DMS53 treated with DMSO at 0.1 percent for 48 hours (cell line): ENCODE measurements at regions not wholly inside any gene's neighbourhood (a gene's known extent, or its start where the extent isn't known, plus 50 kb on each side); places are given as distances from the start of the nearest gene placed in this dataset.
"Not testable (repeated sequence)": the region's sequence is repeated elsewhere in the genome, so short reads cannot be mapped to it uniquely, and the experiment has no call there.

Experiments
- DNase-seq: peaks from one replicate; lab custom pipeline; 2025; ENCODE audit not compliant: unreplicated experiment; lab: John Stamatoyannopoulos, UW

DNA sequence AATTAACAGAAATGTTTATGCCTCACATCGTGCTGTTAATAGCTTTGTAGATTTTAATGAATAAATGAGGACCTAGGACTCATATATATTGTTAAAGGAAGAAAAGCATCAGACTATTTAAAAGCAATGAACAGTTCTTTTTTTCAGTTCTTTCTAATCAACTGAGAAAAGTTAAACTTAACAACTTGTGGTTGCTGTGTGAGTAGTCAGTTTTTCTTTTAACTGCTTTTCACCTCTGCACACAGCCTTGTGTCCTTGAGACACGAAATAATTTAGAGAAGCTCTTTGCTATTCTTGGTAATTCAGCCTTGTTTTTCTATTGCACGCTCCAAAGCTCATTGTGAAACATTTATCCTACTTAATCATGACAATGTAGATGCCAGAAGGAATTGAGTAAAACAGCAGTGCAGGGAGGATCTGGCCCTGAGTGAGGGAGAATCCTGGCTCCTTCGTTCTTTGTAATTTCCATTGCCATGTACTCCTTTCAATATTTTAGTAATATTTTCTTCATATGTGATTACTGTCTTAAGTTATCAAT, 499.0 kb downstream of the PYDC2 start:
- DNase-seq = no peak

DNA sequence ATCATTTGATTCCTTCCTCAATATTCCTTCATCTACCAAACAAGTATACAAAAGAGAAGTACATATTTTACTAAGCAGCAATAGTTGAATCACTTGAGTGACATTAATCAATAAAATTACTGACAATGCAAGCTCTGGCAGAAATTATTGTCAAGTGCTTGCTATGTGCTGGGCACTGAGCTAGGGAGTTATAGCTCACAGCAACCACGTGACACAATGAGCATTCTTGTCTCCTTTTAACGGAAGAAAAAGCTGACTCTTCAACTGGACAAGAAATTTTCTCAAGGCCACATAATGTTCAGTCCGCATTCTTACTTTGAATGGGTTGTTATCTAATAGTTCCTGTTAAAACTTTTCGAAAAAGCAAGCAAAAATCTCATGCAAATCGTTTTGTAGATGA, 500.1 kb downstream of the PYDC2 start:
- DNase-seq = no peak

DNA sequence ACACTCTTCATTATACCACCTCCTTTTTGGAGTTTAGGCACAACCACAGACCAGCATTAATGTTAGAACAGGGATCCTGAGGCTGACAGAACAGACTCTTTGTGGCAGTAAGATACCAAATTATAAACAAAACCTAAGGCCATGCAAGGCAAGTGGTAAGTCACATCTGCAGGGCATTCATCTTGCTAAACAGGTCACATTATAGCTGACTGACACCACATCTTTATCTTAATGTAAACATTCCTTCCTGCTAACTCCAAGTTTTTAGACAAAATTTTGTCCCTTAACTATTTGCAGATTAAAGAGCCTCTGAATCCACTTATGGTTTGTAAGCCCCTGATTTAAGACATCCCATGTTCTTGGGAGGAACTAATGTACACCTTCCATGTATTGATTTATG, 500.6 kb downstream of the PYDC2 start:
- DNase-seq = no peak

DNA sequence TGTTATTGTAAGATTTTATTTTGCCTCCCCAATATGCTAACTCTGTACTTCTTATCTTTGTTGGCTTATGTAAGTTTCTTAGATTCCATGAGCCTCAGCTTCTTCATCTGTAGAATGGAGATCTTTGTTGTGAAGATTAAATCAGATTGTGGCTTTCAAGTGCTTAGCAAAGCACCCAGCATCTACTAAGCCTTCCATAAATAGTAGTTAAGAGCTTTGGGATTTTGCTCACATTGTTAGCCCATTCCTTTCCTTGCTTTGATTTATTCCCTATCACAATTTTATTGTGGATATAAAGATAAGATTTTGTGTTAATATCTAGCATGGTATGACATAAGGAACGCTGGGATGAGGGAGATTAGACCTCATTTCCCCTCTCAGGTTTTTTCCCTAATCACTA, 501.4 kb downstream of the PYDC2 start:
- no peak for DNase-seq

DNA sequence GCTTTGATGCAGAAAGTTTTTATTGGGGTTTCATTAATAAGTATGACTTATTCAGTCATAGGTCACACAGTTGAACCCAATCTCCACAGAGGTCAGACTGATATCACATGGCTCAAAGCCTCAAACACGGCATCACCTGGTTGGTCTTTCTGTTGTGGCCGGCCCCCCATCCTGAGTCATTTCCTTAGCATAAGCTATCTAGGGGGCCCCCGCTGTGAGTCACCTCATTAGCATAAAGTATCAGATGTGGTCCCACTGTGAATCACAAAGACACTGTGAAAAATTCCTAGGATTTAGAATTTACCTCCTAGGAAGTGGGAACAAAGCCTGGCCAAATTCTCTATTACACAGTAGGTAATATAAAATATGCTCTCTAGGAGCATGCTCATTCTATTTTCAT, 502.2 kb downstream of the PYDC2 start:
- no peak for DNase-seq

DNA sequence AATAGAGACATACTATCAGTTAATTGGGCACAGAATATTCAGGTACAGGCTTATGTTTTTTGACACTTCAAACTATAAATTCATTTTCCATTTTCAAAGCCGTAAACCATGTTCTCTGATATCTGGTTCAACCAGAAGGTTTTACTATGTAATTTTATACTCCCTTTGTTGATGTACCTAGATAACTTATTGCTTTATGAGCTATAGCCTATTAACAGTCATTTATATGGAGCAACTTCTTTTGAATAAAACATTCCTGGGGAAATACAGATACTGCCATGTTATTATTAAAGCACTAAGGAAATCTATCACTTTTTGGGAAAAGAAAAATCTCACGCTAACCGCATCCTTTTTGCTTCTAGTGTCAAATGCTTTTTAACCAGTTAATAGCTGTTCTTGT, 505.6 kb downstream of the PYDC2 start:
- DNase-seq = no peak

DNA sequence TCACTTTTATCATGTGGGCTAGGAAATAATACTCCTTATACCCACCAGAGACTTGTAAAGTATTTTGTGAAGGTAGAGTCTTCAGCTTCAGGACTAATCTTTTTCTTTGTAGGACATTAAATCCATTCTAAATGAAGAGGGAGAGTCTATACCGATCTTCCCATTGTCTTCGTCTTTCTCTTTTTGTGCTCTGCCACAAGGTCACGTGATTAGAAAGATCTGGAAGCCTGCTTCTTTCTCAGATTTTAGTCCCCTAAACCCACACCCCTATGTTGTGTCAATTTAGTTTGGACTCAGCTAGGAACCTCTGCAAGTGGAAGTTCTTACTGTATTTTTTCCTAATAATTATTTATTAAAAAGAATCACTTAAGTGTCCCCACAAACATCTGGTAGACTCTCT, 507.3 kb downstream of the PYDC2 start:
- no peak for DNase-seq

DNA sequence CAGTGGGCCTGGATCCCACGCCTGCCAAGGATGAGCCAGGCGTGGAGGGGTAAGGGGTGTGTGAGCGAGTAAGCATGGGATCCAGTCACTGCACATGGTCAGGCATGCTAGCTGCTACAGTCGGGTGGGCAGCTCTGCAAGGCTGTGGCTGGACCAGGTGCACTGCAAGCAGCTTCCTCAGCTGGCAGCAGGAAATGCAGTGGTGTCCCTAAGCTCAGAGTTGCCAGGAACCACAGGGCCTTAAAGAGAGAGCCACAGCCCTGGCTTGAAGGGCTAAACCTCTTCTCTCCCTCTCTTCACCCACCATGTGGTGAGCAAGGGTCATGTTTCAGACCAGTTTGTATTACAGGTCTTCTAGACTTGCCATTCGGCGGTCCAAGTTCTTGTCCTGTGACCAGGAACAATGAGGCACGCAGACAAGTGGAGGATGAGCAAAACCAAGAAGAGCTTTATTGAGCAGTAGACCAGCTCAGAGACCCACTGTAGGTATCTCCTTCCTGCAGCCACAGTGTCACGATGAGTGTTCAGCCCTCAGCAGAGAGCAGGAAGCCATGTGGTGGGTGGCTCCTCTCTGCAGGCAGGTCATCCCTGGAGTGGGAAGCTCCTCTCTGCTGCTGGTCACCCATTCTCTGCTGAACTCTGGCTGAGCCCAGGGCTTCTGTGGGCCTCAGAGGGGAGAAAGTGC, 511.9 kb downstream of the PYDC2 start:
- DNase-seq = no peak

DNA sequence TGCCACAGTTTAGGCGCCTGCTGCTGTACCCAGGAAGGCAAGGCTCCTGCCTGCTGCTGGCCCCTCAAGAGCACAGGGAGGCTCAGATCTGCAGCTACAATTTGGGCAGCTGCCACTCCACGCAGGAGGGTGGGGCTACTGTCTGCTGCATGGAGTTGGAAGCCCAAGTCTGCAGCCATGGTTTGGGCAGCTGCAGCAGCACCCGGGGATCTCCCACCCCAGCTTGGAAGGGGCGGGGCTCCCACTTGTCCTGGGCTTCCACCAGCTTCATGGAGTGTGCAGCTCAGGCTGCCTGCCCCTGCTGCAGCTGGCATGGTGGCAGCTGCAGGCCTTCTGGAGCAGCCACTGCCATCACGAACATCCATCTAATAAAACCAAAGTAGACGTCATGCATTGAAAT, 512.9 kb downstream of the PYDC2 start:
- no peak for DNase-seq

DNA sequence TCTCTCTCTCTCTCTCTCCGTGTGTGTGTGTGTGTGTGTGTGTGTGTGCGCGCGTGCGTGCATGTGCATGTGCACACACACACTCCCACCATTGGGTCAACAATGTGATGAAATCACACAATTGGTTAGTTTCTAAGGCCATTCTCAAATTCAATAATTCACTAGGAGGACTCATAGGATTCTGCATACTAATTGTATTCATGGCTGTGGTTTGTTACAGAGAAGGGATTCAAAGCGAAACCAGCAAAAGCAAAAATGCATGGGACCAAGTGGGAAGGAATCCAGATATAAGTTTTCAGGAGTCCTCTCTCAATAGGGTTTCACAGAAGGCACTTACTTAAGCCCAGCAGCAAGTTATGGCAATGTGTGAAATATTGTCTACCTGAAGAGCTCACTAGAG, 515.0 kb downstream of the PYDC2 start:
- no peak for DNase-seq

DNA sequence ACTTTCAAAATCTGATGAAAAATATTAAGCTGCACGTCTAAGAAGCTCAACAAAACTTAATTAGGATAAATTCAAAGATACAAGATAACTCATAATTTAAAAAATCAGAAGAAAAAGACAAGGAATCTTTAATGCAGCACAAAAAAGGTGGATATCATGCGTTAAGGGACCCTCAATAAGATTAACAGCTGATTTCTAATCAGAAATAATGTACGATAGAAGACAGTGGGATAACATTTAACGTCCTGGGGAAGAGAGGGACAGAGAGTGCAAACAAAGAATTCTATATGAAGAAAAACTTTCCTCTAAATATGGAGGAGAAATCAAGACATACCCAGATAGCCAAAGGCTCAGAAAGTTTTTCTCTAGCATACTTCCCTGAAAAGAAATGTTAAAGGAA, 519.5 kb downstream of the PYDC2 start:
- no peak for DNase-seq

DNA sequence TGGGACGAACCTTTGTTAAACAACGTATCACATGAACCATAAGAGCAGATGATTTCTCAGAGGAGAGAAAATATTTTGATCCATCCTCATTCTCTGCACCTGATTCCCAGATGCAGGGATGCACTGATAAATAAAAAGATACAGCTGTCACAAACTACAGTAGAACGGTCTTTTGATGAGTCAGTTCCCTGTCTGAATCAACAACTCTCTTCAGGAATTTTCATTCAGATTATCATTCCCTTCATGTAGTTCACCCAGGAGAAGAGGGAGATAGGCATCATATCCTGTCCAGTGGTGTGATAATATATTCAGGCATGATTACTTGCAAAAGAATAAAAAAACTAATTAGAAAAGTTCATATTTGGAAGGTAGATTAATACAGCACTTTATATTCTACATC, 521.5 kb downstream of the PYDC2 start:
- DNase-seq = no peak

DNA sequence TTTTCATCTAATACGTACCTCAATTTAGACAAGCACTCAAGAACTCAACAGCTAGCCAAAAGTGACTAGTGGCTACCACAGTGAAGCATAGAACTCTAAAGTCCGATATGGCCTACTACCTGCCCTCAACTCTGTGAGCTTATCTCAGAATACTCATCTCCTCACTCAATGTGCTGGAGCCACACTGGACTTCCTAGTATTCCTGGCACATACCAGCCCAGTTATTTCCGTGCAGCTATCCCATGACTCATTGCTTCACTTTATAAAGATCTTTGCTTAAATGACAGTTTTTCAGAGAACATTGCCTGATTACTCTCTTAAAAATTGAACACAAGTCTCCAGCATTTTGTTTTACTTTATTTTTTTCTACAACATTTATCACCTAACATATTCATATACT, 524.7 kb downstream of the PYDC2 start:
- no peak for DNase-seq

DNA sequence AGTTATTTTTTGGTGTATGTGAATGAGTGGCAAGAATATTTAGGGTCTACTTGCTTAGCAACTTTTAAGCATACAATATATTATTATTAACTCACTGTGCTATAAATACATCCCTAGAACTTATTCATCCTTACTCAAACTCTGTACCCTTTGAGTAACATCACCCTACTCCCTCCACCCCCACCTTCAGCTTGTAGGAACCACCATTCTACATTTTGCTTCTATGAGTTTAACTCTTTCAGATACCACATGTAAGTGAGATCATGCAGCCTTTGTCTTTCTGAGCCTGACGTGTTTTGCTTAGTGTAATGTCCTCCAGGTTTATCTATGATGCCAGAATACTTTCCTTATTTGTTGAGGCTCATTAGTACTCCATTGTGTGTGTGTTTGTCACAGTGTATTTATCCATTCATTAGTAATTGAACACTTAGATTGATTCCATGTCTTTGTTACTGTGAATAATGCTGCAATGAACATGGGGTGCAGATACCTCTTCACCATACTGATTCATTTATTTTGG, 526.9 kb downstream of the PYDC2 start:
- DNase-seq = no peak

DNA sequence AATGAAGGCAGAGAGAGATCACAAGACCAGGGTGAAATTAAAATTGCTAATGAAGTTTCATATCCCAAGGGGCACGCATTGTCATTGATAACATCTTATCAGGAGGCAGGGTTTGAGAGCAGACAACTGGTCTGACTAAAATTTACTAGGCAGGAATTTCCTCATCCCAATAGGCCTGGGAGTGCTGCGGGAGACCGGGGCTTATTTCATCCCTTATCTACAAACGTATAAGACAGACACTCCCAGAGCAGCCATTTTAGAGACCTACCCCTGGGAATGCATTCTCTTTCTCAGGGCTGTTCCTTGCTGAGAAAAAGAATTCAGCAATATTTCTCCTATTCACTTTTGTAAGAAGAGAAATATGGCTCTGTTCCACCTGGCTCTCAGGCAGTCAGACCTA, 533.0 kb downstream of the PYDC2 start:
- not testable (repeated sequence) for DNase-seq

DNA sequence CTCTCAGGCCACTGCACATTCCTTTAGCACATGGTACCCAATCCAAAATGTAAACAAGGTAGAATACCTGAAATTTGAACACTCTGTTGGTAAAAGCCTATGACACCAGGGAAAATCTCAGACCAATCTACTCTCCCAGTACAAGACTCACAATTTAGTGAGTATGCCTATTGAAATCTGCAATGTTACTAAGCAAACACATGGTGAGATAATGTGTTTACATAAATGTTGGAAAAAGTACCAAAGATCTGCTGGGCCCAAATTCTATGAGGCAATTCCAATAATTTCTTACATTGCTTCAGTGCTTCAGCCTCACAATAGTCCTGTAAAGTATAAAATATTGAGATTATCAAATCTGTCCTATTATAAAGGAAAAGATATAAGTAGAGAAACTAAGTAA, 536.1 kb downstream of the PYDC2 start:
- DNase-seq = no peak

DNA sequence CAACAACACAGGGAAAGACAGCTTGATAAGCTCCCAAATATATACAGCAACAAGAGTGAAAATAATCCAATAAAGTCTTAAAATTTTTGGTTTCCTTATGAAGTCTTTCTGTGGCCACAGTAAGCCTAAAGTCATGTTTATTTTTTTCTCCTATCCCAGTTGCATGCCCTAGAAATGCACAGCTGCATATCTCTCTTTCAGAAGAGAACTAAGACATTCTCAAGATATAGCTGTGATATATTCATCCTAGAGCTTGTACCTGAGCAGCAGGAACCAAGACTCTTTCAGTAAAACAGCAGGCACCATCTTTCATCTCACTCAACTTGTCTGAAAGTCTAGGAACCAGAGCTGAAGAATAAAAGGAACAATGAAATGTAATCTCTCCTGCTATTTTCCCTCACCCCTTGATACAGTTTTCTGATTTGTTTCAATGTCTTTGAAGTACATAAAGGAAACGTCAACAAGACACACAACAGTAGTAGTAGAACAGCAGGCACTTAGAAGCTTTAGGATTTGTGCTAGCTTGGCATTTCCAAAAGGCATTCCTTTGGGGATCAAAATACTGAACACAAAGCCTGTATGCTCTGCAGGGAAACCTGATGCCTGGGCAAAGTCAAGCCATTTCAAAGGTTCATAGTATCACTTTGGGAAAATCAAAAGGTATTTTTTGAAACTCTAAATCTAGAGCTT, 536.8 kb downstream of the PYDC2 start:
- DNase-seq = no peak

DNA sequence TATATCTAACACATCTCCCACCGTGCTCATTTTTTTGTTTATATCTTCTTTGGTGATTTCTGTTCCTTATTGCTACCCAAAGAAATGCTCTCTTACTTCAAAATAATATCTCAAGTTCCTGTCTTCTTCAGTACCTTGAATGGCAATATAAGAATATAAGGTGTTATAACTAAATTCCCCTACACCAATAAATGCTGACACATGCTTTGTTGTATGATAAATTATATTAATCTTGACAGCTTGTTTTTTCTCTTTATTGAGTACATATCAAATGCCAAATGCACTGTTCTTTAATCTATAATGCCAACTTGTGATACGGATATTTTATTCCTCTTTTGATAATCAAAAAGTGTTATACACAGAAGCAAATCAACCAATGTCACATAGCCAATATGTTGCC, 540.3 kb downstream of the PYDC2 start:
- DNase-seq = no peak

DNA sequence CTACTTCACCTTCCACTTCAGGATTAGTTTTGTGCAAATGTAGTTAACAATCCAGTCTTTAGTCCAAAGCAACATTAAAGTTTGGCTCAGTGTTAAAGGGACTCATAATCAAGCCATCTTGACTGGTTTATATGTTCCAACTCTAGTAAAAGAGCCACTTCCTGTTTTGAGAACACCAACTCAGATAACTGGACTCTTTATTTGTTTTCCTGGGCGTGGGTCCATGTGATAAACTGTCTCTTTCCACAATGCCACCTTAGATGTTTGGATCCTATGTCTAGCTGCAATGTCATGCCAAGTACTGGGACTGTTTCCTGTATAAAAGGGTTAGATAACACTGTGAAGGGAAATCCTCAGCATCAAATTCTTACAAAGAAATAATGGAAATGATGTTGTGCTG, 545.0 kb downstream of the PYDC2 start:
- no peak for DNase-seq

DNA sequence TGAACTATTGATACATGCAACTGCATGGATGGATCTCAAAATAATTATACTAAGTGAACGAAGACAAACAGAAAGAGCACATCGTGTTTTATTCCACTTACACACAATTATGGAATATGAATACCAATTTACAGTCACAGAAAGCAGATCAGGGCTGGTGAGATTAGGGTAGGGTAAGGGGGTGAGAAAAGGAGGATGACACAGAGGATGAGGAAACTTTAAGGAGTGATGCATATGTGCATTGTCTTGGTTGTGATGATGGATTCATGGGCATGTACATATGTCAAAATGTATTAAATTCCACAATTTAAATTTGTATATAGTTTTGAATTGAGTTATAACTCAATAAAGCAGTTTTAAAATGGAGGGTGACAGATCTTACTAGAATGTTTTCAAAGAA, 548.9 kb downstream of the PYDC2 start:
- DNase-seq = no peak

DNA sequence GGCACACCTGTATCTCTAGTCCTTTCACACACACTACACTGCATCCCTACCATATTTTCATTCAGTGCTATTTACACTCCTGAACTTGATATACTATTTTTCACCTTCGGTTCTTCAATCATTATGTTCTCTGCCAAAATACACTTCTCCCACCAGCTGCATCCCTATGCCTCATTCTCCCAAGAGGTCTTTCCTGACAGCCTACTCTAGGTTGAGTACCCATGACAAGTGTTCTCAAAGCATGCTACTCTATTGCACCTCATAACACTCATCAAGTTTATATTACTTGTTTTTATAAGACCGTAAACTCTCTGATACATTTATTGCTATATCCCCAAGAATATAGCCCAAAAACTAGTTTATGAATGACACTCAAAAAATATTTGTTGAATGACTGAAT, 549.5 kb downstream of the PYDC2 start:
- DNase-seq = no peak

DNA sequence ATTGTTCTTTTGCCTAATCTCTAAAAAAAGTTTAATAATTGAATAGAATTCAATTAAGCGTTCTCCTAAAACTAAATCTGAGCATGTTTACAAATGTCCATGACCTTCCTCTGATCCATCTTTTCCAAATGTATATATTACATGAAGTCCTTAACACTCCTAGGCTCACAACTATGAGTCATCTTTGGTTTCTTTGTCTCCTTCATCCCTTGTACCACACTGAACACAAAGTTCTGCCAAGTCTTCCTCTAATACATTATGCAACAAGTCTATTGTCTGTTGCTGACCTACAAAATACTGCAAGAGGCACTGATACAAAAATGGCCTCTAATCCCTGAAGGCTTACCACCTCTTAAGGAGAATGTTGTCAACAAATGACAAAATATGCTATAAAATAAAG, 550.2 kb downstream of the PYDC2 start:
- no peak for DNase-seq

DNA sequence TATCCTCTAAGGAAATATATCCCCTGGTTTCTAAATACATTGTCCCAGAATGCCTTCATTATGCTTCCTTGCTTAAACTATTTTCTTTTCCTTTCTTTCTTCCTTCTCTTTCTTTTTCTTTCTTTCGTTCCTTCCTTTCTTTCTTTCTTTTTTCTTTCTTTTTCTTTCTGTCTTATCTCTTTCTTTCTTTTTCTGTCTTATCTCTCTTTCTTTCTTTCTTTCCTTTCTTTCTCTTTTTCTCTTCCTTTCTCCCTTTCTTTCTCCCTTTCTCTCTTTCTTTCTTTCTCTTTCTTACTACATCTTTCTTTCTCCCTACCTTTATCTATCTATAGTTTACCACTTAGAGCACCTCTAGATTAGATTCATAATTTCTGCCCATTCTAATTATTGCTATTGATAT, 552.1 kb downstream of the PYDC2 start:
- no peak for DNase-seq
